C4-2B (cell line): ENCODE measurements at regions not wholly inside any gene's neighbourhood (a gene's known extent, or its start where the extent isn't known, plus 50 kb on each side); places are given as distances from the start of the nearest gene placed in this dataset.

Experiments
- ZFX ChIP-seq: fragments of 450-650 bp; IDR thresholded peaks from 2 replicates; pipeline ENCODE4 v1.6.1; 2017
- TF ChIP-seq, protein P1 (sequence below): fragments of 450-650 bp; conservative IDR thresholded peaks from 2 replicates; pipeline ENCODE4 v1.5.1; 2017; ENCODE audit warnings: mild to moderate bottlenecking

GRCh38 chr4:130855533-130855932 is 1759.6 kb downstream of the C4orf33 start:
- TF ChIP-seq, protein P1, sequence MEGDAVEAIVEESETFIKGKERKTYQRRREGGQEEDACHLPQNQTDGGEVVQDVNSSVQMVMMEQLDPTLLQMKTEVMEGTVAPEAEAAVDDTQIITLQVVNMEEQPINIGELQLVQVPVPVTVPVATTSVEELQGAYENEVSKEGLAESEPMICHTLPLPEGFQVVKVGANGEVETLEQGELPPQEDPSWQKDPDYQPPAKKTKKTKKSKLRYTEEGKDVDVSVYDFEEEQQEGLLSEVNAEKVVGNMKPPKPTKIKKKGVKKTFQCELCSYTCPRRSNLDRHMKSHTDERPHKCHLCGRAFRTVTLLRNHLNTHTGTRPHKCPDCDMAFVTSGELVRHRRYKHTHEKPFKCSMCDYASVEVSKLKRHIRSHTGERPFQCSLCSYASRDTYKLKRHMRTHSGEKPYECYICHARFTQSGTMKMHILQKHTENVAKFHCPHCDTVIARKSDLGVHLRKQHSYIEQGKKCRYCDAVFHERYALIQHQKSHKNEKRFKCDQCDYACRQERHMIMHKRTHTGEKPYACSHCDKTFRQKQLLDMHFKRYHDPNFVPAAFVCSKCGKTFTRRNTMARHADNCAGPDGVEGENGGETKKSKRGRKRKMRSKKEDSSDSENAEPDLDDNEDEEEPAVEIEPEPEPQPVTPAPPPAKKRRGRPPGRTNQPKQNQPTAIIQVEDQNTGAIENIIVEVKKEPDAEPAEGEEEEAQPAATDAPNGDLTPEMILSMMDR = no peak
- no peak for TF ChIP-seq ZFX
